ENCODE measurements at regions not wholly inside any gene's neighbourhood (a gene's known extent, or its start where the extent isn't known, plus 50 kb on each side); places are given as distances from the start of the nearest gene placed in this dataset.

- no peak for TF ChIP-seq CTCF (conservative IDR thresholded peaks at IDR 0.05; ENCODE audit: low read length)
- TF ChIP-seq EZH2phosphoT487 (IDR thresholded peaks at IDR 0.05; ENCODE audit: borderline replicate concordance), result no peak
Measured at GRCh38 chr16:77536809-77537208, 102.0 kb upstream of the ADAMTS18 start.

Data from Loucy (cell line).